GM21723 (cell line): ENCODE measurements at regions not wholly inside any gene's neighbourhood (a gene's known extent, or its start where the extent isn't known, plus 50 kb on each side); places are given as distances from the start of the nearest gene placed in this dataset.

ENCODE experiments used
- ATAC-seq: cut with Tn5 transposase; IDR thresholded peaks from one replicate; pipeline ENCODE4 v1.9.1; 2021; ENCODE audit warnings: mild to moderate bottlenecking, moderate library complexity; ENCODE audit not compliant: unreplicated experiment

DNA sequence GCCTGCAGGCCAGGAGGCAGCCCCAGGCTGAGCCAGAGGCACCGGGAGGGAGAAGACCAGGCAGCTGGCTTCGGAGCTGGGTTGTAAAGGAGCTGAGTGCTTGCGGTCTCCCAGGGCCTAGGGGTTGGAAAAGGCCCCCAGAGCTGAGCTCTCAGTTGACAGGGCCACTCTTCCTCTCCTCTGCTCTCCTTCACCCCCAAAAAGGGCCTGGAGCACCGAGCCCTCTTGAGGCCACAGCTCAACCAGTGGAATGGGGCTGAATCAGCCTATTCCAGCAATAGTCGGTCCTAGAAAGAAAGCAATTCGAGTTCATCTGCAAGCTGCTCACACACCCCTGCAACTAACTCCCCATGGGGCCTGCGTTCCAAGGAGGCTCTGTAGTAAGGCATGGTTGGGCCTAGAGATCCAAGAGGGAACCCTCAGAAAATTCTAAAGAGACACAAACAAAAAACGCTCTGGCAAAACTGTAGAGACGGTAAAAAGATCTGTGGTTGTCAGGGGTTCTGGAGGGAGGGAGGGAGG lies 205.0 kb downstream of the BUD13 start:
- ATAC-seq, result no peak

DNA sequence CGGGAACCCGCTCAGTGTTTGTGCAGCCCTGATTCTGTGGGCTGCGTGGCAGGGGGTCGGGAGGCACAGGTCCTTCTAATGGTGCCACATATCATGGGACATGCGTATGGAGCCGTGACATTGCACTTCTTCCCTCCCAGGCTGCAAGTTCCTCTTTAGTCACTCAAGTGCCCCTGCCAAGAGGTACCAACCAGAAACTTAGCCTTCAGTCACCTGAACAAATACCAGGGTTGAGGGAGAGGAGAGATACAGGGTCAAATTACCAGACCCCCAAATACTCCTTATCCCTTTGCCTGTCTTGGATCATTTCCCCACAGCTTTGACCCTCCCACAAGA lies 209.1 kb downstream of the BUD13 start:
- ATAC-seq, result no peak

DNA sequence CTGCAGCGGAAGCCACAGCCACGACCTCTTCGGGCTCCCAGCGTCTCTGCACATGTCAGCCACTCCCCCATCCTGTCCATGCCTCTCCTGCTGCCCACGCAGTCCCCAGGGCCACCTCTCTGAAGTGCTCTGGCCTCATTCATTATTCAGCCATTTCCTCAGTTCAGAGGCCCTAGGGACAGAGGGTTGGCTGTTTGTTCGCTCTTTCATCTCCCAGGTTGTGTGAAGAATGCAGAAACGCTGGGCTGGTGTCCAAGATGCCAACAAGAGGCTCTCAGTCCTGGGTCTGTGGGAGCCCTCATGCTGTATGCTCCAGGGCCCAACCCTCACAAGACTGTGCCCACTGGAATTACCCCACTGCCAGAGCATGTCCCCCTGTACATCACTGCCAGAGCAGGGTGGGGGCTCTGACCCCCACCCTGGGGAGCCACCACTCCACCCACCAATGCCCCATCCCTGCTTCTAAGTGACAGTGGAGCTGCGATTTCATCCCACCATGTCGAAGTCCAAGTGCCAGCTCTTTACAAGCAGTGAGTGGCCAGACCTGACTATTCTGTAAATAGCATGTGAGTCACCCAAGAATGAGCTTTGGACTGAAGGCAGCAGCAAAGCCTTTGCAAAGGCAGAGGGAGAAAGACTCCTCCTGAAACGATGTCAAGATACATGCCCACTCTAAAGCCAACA lies 209.6 kb downstream of the BUD13 start:
- ATAC-seq, result no peak

DNA sequence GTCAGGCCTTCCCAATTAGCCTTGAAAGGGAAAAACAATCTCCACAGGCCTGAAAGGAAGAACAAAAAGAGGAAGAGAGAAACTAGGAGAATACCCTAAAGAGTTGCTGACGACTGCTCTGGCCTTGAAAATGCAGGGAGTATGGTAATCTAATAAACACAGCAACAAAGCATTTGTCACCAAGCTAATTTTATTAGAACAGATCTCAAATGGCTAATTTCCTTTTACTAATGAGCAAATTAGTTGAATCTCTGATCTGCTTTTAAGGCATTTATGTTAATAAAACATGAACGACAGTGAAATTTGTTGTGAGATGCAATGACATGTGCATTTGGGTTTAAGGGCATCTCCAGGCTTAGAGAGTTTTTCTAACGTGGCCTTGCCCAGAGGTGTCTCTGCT lies 212.2 kb downstream of the BUD13 start:
- ATAC-seq, result no peak

DNA sequence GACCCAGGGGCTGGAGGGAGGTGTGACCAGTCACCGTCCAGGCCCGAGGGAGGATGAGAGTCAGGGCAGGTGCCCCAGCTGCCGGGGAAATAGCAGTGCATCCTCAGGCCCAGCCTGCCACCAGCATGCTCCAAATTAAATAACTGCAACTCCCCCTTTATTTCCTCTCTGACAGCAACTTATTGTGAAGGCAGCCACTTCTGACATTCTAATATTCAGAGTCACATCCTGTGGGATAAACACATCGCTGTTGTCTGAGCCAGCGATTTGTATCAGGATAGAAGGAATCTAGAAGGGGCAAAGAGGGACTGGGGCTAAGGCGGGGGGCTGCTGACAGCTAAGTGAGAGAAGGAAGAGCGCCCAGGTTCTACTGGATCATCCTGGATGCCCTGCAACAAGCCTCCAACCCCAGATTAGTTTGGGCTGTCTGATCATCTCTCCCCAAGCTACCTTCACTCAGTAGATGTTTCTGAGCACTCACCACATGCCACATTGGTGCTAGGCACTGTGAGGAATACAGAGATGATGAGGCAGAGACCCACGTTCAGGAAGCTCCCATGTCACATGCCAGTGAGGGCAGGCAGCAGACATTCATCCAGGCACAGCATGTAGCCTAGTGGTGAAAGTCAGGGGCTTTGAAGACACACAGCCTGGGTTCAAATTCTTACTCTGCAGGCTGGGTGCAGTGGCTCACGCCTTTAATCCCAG lies 214.1 kb downstream of the BUD13 start:
- ATAC-seq, result no peak

DNA sequence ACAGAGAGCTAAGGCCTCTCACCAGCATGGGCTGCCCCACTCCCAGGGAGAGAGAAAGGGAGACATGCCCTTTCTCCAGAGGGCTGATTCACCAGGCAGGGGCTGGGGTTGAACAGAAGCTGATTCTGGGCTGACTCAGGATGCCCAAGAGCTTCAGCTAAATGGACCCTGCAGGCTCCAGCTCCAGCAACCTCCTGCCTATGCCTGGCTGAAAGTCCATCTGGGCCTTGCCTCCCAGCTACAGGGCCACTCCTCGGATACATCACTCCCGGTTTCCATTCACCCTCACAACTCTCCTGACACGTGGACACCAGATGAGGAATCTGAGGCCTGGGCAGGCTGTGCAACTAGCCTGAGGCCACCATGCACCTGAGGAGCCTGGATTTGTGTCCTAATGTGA lies 215.5 kb downstream of the BUD13 start:
- ATAC-seq, result no peak

DNA sequence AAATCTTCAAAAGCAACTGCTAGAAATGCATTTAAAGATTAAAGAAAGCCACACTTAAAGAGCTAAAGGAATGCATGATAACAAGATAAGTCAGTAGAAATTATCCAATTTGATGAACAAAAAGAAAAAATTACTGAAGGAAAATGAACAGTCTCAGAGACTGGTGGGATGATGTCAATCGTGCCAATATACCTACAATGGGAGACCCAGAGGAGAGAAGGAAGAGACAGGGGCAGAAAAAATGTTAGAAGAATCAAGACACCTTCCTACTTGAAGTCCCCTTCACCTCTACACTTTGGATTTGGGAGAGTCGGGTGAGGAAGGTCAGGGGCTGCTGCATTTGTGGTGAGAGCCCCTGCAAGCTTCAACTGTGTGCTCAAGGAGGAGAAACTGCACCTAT lies 216.3 kb downstream of the BUD13 start:
- ATAC-seq, result no peak

DNA sequence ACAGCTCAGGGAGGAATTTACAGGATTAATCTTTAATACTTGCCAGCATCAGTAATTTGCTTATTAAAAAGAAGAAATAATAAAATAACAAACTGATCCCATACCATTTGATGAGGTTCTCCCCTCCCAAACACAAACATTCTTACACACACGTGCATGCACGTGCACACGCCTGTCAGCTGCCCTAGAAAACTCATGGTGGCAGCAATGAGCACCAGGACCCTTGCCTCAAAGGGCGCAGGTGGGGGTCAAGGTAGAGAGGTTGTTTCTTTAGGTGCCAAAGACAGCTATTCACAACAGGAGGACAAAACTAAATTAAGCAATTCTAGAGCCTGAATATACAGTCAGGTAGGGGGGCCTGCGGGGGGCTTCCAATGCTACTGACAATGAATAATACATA lies 219.3 kb downstream of the BUD13 start:
- no peak for ATAC-seq

DNA sequence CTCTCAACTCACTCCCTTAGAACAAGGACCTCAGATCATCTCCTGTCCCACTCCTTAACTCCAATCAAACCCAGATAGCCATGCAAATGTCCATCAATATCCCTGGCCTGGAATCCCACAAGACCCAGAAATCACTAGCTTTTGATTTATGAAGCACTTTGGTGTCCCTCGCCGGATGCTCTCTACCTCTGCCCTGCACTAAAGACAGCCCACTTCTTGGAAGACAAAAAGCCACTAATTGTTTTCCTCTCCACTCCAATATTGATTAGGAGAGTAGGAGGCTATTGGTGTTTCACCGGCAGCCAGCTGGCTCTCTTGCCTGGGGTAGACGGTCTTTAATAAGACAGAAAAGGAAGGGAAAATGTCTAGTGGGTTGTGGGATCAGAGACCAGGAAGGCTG lies 221.2 kb downstream of the BUD13 start:
- no peak for ATAC-seq

DNA sequence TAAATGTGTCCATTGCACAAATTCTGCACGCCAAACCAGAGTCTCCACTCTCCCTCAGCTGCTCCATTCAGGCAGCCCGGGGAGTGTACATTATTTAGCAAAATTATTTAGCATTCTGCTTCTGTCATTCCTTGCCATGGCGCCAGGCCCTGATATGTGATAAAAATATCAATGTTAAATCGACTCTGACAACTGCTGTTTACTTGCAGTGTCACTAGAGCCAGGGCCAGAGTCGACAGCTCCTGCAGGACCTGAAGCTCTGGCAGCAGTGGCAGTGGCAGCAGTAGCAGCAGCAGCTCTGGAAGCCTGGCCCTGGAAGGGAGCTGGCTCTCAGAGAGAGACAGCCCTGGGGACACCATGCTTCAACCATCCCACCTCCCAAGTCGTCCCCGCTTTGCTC lies 224.5 kb downstream of the BUD13 start:
- ATAC-seq, result no peak

DNA sequence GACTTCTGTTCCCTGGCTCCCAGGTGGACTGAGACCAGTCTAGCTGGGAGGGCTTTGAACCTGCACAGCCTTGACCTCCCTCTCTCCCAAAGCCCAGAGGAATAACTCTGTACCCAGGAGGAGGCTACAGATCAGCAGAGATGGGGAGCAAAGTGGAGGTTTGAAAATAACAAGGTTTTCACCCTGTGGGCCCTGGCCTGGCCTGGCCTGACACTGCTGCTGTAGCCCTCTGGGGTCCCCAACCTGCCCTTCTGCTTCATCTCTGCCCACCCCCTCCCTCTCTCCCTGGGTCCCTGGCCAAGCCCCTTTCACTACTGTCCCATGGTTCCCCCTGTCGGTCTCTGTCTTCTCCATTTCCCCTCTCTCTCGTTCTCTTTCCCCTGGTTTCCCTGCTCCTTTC lies 225.2 kb downstream of the BUD13 start:
- no peak for ATAC-seq

DNA sequence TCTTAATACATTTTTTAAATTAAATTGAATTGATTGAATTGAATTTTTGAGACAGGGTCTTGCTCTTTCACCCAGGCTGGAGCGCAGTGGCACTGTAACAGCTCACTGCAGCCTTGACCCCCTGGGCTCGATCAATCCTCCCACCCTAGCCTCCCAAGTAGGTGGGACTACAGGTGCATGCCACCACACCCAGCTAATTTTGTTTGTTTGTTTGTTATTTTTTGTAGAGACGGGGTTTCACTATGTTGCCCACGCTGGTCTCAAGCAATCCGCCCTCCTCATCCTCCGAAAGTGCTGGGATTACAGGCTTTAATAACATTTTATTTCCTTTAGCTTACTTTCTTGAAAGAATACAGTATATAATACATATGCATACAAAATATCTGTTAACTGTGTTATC lies 226.9 kb downstream of the BUD13 start:
- no peak for ATAC-seq

DNA sequence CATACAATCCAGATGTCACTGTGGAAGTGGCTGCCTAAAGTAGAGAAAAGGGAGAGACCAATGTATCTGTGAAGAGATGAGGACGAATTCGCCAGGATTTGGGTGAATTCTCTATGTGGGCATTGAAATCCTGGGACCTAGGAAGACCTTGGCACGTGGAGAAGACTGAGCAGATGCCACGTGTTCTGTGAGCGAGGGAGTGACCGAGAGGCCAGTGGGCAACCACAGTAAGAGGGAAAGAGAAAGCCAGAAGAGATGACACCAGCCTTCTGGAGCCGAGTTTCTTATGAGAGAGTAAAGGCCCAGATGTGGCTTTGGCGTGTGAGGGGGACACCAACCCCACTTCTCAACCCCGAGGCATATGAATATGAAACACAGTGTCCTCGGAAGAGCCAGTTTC lies 228.1 kb downstream of the BUD13 start:
- no peak for ATAC-seq

DNA sequence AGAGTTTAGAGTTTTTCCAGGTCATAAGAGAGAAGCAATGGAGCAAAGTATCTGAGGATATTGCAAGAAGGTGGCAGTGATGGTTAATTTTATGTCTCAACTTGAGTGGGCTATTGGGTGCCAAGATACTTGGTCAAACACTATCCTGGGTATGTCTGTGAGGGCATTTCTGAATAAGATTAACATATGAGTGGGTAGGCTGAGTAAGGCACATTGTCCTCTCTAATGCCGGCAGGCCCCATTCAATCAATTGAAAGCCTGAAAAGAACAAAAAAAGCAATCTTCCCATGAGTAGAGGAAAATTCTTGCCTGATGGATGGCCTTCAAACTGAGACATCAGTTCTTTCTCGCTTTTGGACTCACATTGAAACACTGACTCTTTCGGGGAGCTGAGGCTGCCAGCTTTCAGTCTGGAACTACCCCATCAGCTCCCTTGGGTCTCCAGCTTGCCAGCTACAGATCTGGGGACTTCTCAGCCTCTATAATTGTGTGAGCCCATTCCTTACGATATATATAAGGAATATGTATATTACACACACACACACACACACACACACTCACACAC lies 228.8 kb downstream of the BUD13 start:
- ATAC-seq, result no peak

DNA sequence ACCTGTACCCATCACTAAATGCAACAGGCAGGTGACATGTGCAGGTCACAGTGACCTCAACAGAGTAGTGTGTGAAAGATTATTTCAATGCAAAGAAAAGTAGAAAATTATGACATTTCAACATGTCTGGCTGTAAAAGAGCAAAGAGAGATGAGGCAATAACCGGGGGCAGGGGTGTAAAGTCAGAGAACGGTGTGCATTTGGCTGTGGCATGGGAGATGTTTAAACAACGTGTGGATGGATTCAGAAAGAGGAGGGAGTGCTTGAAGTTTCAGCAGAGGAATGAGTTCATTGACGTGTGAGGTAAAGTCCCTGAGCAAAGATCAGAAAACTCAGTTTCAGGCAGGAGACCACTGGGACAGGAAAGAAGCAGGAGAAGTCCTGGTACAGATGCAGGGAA lies 229.7 kb downstream of the BUD13 start:
- ATAC-seq, result no peak

DNA sequence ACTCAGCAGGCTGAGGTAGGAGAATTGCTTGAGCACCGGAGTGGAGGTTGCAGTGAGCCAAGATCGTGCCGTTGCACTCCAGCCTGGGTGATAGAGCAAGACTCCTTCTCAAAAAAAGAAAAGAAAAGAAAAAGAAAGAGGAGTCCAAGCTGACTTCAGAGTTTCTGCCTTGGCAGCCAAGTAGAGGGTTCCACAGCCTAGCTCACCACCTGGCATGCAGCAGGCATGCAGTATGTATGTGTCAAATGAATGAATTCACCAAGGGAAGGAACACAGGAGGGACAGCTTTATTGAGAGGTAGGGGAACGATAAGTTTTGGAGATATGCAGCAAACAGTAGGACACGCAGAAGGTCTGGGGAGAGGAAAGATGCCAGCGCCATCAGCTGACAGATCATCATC lies 230.4 kb downstream of the BUD13 start:
- no peak for ATAC-seq

DNA sequence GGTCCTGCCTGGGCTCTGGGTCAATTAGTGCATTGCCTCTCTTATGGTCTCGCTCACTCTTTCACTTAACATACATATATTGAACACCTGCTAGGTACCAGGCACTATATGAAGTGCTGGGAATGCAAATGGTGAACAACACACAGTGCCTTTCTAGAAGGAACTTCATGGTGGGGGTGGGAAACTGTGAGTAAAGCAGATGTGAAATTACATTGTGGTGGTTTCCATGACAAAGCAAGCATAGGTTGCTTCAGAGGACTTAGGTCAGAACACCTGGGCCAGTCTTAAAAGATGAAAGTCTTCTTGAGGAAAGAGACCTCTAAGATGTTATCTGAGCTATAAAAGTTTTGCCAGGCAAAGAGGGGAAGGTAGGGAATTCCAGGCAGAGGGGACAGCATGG lies 231.3 kb downstream of the BUD13 start:
- ATAC-seq, result no peak

DNA sequence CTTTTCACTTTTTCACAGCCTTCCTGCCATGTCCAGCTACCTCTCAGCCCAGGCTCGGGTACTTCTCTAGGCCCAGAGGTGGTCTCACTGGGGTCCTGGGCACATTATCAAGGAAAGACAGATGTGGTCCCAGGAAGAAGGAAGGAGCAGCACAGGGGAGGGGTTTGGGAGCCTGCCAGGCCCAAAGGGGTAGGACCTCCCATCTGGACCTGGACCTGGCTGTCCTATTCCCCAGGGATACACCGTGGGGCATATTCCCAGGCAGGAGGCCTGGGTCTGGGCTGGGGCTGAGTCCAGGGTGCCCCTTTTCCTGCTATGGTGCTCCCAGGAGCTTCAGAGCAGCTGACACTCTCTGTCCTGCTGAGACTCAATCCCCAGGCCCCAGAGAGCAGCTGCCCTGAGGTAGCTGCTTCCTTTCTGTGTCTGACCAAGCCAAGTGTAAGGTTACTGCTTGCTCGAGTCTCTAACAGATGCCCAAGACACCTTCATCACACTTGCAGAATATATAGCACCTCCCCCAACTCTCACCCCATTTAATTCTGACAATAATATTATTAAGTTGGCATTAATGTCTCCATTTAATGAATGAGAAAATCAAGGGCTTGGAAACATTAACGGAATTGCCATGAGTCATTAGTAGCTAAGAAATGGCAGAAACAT lies 232.0 kb downstream of the BUD13 start:
- no peak for ATAC-seq

DNA sequence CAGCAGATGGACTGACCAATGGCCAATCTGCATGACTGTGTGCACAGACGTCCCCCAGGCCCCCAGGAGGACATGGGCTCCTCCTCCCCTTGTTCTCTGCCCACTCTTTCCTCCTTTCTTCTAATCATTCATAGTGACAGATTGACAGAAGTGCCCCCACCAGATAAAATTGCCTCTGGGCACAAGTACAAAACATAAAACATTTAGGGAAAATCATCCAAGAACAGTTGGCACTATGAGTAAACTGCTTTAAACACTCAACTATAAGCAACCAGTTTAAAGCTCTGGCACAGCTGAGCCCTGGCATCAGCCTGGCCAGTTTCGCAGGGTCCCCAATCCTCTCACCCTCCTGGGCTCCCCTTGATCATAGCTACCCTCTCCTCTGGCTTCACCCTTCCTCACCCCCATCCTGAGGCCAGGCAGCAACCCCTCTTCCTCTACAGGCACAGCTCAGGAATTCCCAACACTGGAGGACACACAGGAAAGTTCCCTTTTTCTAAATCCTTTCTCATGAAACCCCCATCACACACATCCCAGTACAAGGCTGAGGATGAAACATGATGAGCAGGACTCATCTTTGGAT lies 232.9 kb downstream of the BUD13 start:
- ATAC-seq, result no peak

DNA sequence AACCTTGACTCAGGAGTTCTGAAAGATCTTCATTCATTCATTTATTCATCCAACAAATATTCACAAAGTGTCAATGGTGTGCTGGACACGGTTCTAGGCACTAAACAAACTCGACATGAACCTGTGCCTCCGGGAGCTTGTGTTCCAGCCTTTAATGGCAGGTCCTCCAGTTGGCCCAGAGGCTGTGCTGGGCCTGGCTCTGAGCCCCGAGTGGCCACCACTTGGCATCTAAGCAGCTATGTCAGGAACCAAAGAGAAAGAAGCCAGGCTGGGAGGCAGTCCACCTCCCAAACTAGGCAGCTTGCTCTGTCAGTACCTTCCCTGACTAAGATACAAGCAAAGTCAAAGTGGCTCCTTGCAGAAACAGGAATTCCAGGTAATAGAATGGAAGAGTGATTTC lies 233.6 kb downstream of the BUD13 start:
- ATAC-seq, result no peak

DNA sequence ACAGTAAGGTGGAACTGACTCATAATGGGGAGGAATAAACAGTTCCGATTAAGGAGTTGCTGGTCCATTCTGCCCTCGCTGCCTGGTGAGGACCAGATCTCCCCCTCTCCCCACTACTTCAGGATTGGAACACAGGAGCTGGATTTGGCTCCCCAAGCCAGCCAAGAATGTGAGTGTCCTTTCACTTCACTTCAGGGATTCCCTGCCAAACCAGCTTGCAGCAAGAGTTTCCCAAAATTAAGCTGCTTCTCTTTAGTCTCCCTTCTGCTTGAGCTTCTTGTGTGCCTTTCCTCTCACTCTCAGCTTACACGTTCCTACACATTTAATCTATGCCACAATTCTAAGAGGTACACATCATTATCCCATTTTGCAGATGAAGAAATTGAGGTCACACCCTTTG lies 234.1 kb downstream of the BUD13 start:
- ATAC-seq, result no peak

DNA sequence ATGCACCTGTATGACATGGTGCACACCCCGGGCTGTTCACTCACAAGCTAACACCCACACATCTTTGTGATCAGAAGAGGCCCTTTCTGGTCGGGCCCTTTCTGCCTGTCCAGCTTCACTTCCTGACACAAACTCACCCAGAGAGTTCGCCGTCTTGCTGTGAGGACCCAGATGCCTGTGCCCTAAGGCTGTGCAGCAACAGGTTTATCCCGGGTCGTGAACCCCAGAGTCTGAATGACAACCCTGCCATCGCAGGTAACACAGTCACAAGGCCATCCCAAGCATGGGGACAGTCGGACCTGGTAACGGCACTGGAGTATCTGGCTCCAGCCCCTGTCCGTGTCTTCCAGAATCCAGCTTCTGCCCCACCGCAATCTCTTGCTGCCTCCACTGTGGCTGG lies 235.1 kb downstream of the BUD13 start:
- ATAC-seq, result no peak
